NT2/D1 (cell line): ENCODE measurements at regions not wholly inside any gene's neighbourhood (a gene's known extent, or its start where the extent isn't known, plus 50 kb on each side); places are given as distances from the start of the nearest gene placed in this dataset.
A peak's percentile ranks its signal among the peaks of the same experiment; 100 is the strongest.

ENCODE experiments used
- DNase-seq: peaks from one replicate; pipeline ENCODE4 v3.0.0-alpha.2; 2011; ENCODE audit warnings: low read depth, low spot score
- H3K27me3 ChIP-seq: 2 replicates; pipeline ENCODE4 v1.6.0; 2011; ENCODE audit warnings: mild to moderate bottlenecking; ENCODE audit not compliant: insufficient read length, insufficient read depth
- H3K36me3 ChIP-seq: 2 replicates; pipeline ENCODE4 v1.6.1; 2011; ENCODE audit warnings: mild to moderate bottlenecking, low read length, mixed read lengths; ENCODE audit not compliant: insufficient read depth, insufficient read length
- H3K4me1 ChIP-seq: 2 replicates; pipeline ENCODE4 v1.5.1; 2011; ENCODE audit not compliant: insufficient read depth, insufficient read length
- H3K4me3 ChIP-seq: 2 replicates; pipeline ENCODE4 v1.5.1; 2011; ENCODE audit warnings: low read depth; ENCODE audit not compliant: insufficient read length
- H3K9ac ChIP-seq: 2 replicates; pipeline ENCODE4 v1.6.0; 2011; ENCODE audit warnings: low read depth; ENCODE audit not compliant: insufficient read length
- H3K9me3 ChIP-seq: 2 replicates; pipeline ENCODE4 v1.5.1; 2011; ENCODE audit warnings: mild to moderate bottlenecking, low read length; ENCODE audit not compliant: insufficient read depth
- SUZ12 ChIP-seq: IDR thresholded peaks from 2 replicates; pipeline ENCODE4 v1.6.1; 2011; ENCODE audit not compliant: insufficient read length, insufficient read depth; ENCODE audit errors: extremely low read depth
- YY1 ChIP-seq: IDR thresholded peaks from 2 replicates; pipeline ENCODE4 v1.6.1; 2011; ENCODE audit not compliant: insufficient read length, insufficient read depth
- ZNF274 ChIP-seq: IDR thresholded peaks from 2 replicates; pipeline ENCODE4 v1.6.1; 2011; ENCODE audit warnings: mild to moderate bottlenecking, low read depth, low read length

DNA sequence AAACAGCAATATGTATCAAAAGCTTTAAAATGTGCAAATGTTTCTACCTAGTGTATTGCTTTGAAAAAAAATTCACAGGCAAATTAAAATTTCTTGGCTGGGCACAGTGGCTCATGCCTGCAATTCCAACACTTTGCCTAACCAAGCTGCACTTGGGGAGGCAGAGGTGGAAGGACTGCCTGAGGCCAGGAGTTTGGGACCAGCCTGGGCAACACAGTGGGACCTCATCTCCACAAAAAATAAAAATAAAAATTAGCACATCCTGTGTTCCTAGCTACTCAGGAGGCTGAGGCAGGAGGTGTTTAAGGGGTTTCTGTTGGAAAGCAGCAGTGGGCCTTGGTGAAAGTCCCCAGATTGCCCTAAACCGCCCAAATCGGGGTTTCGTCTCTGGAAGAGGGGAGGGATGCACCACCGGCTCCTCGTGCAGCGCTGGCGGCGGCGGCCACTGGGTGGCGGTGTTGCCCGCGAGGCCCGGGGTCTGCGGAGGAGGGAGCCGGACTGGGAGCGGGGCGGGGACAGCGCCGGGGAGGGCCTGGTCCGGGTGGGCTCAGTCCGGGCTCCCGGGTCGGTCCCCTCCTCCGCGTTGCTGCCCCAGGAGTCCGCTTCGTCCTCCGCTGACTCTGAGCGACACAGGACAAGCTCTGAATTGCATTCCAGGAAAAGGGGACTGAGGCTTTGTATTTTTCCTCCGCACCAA lies 265.6 kb downstream of the AACS start:
- Histone ChIP-seq H3K9me3 (peaks cover 9% of the 10 kb centered on the region; the same call in 1 of the 2 replicates), H3K9ac (peak overlapping the region; percentile 57), H3K4me3 (peak overlapping the region; percentile 36), H3K4me1 (peaks cover 21% of the 10 kb centered on the region), H3K36me3 (no peaks in the 10 kb centered on the region), H3K27me3 (no peaks in the 10 kb centered on the region)
- no peak for TF ChIP-seq ZNF274
- TF ChIP-seq SUZ12: no peak
- no peak for TF ChIP-seq YY1
- peak; percentile 57 for DNase-seq

DNA sequence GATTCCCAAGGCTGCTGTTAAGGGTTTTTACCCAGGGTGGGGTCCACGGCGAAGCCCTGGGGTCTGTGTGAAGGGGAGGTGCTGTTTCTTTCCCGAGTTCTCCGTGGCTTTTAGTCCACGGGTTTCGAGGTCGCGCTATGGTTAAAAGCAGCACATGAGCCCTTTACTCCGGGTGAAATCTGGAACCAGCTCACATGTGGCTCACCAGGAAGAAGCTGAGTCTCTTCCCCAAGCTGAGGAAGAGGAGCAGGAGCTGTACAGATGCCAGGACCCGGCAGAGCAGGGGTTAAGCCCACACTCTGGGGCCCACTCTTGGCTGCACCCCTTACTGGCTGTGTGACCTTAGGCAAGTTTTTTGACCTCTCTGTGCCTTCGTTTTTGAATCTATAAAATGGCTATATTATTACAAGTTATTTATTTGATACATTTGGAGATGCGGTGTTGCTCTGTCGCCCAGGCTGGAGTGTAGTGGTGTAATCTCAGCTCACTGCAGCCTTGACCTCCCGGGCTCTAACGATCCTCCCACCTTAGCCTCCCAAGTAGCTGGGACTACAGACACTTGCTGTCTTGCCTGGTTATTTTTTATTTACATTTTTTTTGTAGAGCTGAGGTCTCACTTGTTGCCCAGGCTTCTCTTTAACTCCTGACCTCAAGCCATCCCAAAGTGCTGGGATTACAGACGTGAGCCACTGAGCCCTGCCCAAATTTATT lies 266.3 kb downstream of the AACS start:
- Histone ChIP-seq H3K9me3 (peaks cover 9% of the 10 kb centered on the region; the same call in 1 of the 2 replicates), H3K27me3 (no peaks in the 10 kb centered on the region), H3K36me3 (no peaks in the 10 kb centered on the region), H3K9ac (peak overlapping the region; percentile 57), H3K4me3 (peak overlapping the region; percentile 36), H3K4me1 (peaks cover 21% of the 10 kb centered on the region)
- DNase-seq: no peak
- TF ChIP-seq YY1 (no peak), ZNF274 (no peak), SUZ12 (no peak)

DNA sequence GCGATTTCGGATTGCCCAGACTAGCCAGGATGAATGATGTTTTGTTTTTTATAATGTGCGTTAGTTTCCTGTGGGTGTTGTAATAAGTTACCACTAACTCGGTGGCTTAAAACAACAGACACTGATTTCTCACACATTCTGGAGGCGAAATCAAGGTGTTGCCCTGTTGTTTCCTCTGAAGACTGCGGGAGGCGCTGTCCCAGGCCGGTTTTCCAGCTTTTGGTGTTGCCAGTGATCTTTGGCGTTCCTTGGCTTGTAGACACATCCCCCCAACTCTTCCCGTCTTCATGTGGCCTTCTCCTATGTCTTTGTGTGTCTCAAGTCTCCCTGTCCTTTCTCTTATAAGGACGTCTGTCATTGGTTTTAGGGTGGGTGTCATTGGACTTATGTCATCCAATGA lies 267.7 kb downstream of the AACS start:
- H3K27me3 ChIP-seq: no peaks in the 10 kb centered on the region
- H3K36me3 ChIP-seq: no peaks in the 10 kb centered on the region
- DNase-seq: no peak
- peaks cover 7% of the 10 kb centered on the region; the same call in 1 of the 2 replicates for H3K9me3 ChIP-seq
- no peak overlapping the region for H3K9ac ChIP-seq
- TF ChIP-seq YY1 (no peak), SUZ12 (no peak), ZNF274 (no peak)
- H3K4me3 ChIP-seq: no peak overlapping the region
- H3K4me1 ChIP-seq: peaks cover 17% of the 10 kb centered on the region

DNA sequence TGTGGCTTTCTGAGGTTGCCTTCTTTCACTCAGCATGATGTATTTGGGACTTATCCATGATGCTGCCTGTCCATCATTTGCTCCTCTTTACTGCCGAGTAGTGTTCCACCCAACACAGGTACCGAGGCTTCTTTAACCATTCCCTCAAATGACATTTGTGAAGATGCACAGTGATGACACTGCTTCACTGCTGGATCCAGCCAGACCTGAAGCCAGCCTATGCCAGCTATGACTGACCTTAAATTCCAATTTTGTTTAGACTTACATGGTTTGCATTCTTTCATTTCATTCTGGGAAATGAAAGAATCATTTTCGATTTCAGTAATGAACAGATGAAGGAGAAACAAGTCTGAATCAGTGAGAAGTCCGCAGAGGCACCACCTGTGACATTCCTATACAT lies 271.0 kb downstream of the AACS start:
- DNase-seq: no peak
- Histone ChIP-seq H3K4me3 (no peak overlapping the region), H3K9me3 (no peaks in the 10 kb centered on the region), H3K36me3 (no peaks in the 10 kb centered on the region), H3K9ac (no peak overlapping the region), H3K4me1 (no peaks in the 10 kb centered on the region), H3K27me3 (no peaks in the 10 kb centered on the region)
- TF ChIP-seq YY1: no peak

DNA sequence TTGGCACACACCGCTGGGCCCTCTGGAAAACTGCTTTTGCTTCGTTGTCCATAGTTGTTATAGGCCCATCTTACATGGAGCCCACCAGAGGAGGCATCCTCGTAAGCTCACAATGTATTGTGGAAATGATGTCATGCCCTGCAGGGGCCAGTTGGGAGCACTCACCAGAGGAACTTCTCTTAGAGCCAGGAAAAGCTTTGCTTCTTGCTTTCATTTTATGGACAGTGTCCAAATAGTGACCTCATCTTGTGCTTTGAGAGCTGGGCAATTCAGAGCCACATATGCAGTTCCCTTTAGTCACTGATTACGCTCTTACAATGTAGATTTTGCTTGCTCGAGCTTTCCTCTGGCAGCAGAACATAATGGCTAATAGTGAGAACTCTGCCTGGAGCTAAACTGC lies 275.6 kb downstream of the AACS start:
- DNase-seq: no peak
- Histone ChIP-seq H3K9ac (no peak overlapping the region), H3K27me3 (no peaks in the 10 kb centered on the region), H3K9me3 (no peaks in the 10 kb centered on the region), H3K4me1 (no peaks in the 10 kb centered on the region), H3K36me3 (no peaks in the 10 kb centered on the region), H3K4me3 (no peak overlapping the region)
- no peak for TF ChIP-seq SUZ12
- no peak for TF ChIP-seq YY1
- TF ChIP-seq ZNF274: no peak

DNA sequence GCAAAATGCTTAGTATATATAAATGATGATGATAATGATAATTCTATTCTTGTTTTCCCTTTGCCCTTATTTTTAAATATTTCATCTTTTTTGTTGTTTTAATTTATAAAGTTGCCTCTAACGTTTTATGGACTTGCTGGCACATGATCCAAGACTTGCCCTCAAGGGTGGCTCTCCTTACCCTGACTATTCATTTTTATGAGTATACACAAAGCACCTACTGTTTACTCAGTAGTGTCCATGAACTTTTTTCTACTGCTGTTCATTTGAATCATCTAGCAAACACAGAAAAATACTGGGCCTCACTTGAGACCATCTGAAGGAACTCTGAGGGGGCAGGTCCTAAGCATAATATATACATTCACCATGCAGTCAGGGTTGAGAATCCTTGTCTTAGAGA lies 276.2 kb downstream of the AACS start:
- Histone ChIP-seq H3K4me1 (no peaks in the 10 kb centered on the region), H3K9me3 (no peaks in the 10 kb centered on the region), H3K9ac (no peak overlapping the region), H3K4me3 (no peak overlapping the region), H3K36me3 (no peaks in the 10 kb centered on the region), H3K27me3 (no peaks in the 10 kb centered on the region)
- no peak for DNase-seq
- TF ChIP-seq YY1 (no peak), SUZ12 (no peak), ZNF274 (no peak)

DNA sequence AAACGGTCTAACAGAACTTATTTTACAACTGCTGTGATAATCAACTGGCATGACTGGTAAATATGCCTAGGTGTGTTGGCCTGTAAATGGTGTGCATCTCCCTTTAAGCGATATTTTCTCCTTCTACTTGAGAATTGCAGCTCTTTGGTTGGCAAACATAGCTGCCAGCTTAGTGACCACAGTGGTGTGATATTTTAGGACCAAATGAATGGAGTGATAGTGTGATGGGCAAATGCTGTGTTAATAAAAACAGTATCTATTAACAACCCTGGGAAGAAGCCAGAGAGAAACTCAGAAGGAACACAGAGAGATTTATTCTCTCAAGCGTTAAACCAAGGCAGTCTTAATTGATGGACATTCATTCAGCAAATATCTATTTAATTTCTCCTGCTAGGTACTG lies 278.4 kb downstream of the AACS start:
- no peaks in the 10 kb centered on the region for H3K27me3 ChIP-seq
- no peak for TF ChIP-seq SUZ12
- no peak for TF ChIP-seq YY1
- TF ChIP-seq ZNF274: no peak
- no peak overlapping the region for H3K9ac ChIP-seq

More for the DNA sequence above, 278.4 kb downstream of the AACS start:
- no peak for DNase-seq
- Histone ChIP-seq H3K4me1 (no peaks in the 10 kb centered on the region), H3K36me3 (no peaks in the 10 kb centered on the region), H3K9me3 (no peaks in the 10 kb centered on the region), H3K4me3 (no peak overlapping the region)
